ENCODE measurements at regions not wholly inside any gene's neighbourhood (a gene's known extent, or its start where the extent isn't known, plus 50 kb on each side); places are given as distances from the start of the nearest gene placed in this dataset.

DNA sequence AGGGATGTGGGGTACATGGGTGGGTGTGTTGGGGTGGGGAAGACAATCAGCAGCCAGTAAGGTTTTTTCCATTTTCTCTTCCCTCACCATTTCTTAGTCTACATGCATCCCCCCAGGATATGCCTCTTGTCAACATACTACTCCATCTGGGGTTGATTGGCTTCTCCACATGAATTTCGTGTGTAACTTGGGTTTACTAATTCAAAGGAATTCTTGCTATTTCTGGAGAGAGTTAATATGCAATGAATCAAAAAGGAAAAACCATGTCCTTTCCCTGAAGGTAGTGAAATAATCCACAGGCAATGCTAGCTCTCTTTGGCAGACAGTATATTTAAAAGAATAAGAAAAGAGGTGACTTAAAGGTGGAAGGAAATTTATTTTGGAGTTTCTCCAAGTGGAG is 198.4 kb downstream of the EBLN2 start:
- no peaks in the 10 kb centered on the region for H3K79me2 ChIP-seq (ENCODE audit: control insufficient read depth, insufficient read depth, low read length)
- no peaks in the 10 kb centered on the region; the same call in 1 of the 2 replicates for H4K20me1 ChIP-seq (replicated peaks; ENCODE audit: control insufficient read depth, insufficient read depth, low read length)
- ATAC-seq (no peak), DNase-seq (ENCODE audit: extremely low read depth in 1 of 4, low spot score in 3 of 4) (no peak), FAIRE-seq (no peak)
- ChIA-PET POLR2A (no interaction called here), CTCF (ENCODE audit: low intra/inter-chr PET ratio) (no interaction called here)
- no peak overlapping the region for H3K4me3 ChIP-seq
- WGBS (ENCODE audit: insufficient coverage, low coverage, missing lambda C conversion rate) = 0% methylated on average over 1 of the region's 1 CpG
- in situ Hi-C loops (cut with MboI) (no loop called here), intact Hi-C loops (cut with micrococcal nuclease) (no loop called here)
- H3K4me1 ChIP-seq (replicated peaks in 1 of 2; ENCODE audit: control insufficient read depth in 2 of 2, insufficient read depth in 2 of 2, low read length in 2 of 2) = peaks cover 2 to 8% of the 10 kb centered on the region in 2 experiments; a peak in 4 of 5 replicates
- no peaks in the 10 kb centered on the region for H3K9me1 ChIP-seq (ENCODE audit: control insufficient read depth, insufficient read depth, low read length)
- H3K27me3 ChIP-seq (ENCODE audit: control insufficient read depth in 2 of 2, insufficient read depth in 2 of 2, low read length in 2 of 2) = peaks cover 0 to 5% of the 10 kb centered on the region in 2 experiments; a peak in 1 of 5 replicates
- H2AFZ ChIP-seq (ENCODE audit: low read depth, low read length) = no peak overlapping the region
- no peak overlapping the region for H3K9ac ChIP-seq (ENCODE audit: insufficient read depth in 1 of 2, low read depth in 2 of 2, low read length in 2 of 2)
- no TSS peak for BruUV-seq (replicated peaks)
- H3K4me2 ChIP-seq (ENCODE audit: insufficient read depth, low read length) = no peak overlapping the region
- no peaks in the 10 kb centered on the region for H3K9me3 ChIP-seq (replicated peaks; ENCODE audit: control insufficient read depth, insufficient read depth, low read depth, low read length)
- H3K36me3 ChIP-seq (ENCODE audit: control insufficient read depth, insufficient read depth, low read length) = no peaks in the 10 kb centered on the region
- no peak overlapping the region for H3K27ac ChIP-seq (ENCODE audit: extremely low read depth, low read depth, low read length)
- TF ChIP-seq, protein P1, sequence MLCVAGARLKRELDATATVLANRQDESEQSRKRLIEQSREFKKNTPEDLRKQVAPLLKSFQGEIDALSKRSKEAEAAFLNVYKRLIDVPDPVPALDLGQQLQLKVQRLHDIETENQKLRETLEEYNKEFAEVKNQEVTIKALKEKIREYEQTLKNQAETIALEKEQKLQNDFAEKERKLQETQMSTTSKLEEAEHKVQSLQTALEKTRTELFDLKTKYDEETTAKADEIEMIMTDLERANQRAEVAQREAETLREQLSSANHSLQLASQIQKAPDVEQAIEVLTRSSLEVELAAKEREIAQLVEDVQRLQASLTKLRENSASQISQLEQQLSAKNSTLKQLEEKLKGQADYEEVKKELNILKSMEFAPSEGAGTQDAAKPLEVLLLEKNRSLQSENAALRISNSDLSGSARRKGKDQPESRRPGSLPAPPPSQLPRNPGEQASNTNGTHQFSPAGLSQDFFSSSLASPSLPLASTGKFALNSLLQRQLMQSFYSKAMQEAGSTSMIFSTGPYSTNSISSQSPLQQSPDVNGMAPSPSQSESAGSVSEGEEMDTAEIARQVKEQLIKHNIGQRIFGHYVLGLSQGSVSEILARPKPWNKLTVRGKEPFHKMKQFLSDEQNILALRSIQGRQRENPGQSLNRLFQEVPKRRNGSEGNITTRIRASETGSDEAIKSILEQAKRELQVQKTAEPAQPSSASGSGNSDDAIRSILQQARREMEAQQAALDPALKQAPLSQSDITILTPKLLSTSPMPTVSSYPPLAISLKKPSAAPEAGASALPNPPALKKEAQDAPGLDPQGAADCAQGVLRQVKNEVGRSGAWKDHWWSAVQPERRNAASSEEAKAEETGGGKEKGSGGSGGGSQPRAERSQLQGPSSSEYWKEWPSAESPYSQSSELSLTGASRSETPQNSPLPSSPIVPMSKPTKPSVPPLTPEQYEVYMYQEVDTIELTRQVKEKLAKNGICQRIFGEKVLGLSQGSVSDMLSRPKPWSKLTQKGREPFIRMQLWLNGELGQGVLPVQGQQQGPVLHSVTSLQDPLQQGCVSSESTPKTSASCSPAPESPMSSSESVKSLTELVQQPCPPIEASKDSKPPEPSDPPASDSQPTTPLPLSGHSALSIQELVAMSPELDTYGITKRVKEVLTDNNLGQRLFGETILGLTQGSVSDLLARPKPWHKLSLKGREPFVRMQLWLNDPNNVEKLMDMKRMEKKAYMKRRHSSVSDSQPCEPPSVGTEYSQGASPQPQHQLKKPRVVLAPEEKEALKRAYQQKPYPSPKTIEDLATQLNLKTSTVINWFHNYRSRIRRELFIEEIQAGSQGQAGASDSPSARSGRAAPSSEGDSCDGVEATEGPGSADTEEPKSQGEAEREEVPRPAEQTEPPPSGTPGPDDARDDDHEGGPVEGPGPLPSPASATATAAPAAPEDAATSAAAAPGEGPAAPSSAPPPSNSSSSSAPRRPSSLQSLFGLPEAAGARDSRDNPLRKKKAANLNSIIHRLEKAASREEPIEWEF (CRISPR knock-in tag; IDR thresholded peaks at IDR 0.05) = no peak
- no peak for TF ChIP-seq HIVEP1 (CRISPR knock-in tag; IDR thresholded peaks at IDR 0.05)
- no peak for TF ChIP-seq BRCA1 (IDR thresholded peaks at IDR 0.05)
- TF ChIP-seq BRCA1 (CRISPR knock-in tag; IDR thresholded peaks at IDR 0.05) = no peak
- TF ChIP-seq TFE3 (CRISPR knock-in tag; IDR thresholded peaks at IDR 0.05) = no peak

All from K562 (cell line).